Endothelial cell of umbilical vein (primary cell): ENCODE measurements at regions not wholly inside any gene's neighbourhood (a gene's known extent, or its start where the extent isn't known, plus 50 kb on each side); places are given as distances from the start of the nearest gene placed in this dataset.

Experiments
- BruUV-seq: library from RNA; stranded (reverse); fragments of 400-500 nt; replicated peaks from 2 replicates; lab custom pipeline; 2021; lab: Mats Ljungman, UMichigan
- CTCF ChIA-PET: fragments of 300-600, 350-600 bp; sonication (Branson Sonifier 250); formaldehyde crosslinking; loops from one replicate; lab custom pipeline; 2021; ENCODE audit warnings: antibody characterized with exemption, inconsistent platforms; lab: Charles Lee
- POLR2A ChIA-PET: fragments of 300-600, 350-600 bp; sonication (Branson Sonifier 250); formaldehyde crosslinking; loops from one replicate; lab custom pipeline; 2021; ENCODE audit warnings: antibody characterized with exemption, inconsistent platforms; lab: Charles Lee
- DNase-seq: peaks from one replicate; pipeline ENCODE4 v3.0.0-alpha.2; 2011; ENCODE audit warnings: low read depth, low spot score
- FAIRE-seq: peaks from 2 replicates; lab custom pipeline; 2011; peaks lifted over from hg19 to GRCh38; lab: Jason Lieb, UNC
- H2AFZ ChIP-seq: 2 replicates; pipeline ENCODE4 v1.6.0; 2012; ENCODE audit warnings: low read depth, low read length, control low read depth, inconsistent platforms
- H3K27ac ChIP-seq: 2 replicates; pipeline ENCODE4 v1.5.1; 2011; ENCODE audit warnings: low read depth, mild to moderate bottlenecking, control low read depth, low read length, moderate library complexity; ENCODE audit not compliant: insufficient read depth
- H3K27me3 ChIP-seq, 2 experiments: 2 replicates each; pipeline versions ENCODE4 v1.6.0 to v1.6.1; 2011; ENCODE audit warnings: low read length in 2 of 2, mixed read lengths in 1 of 2; ENCODE audit not compliant: control insufficient read depth in 2 of 2, insufficient read depth in 2 of 2
- H3K36me3 ChIP-seq, 2 experiments: 2 replicates in 1 of 2; 3 replicates in 1 of 2; pipeline ENCODE4 v1.5.1; 2011; ENCODE audit warnings: low read length in 2 of 2, mild to moderate bottlenecking in 1 of 2, moderate library complexity in 1 of 2; ENCODE audit not compliant: control insufficient read depth in 2 of 2, insufficient read depth in 2 of 2; ENCODE audit errors: extremely low read depth in 1 of 2
- H3K4me1 ChIP-seq: 3 replicates; pipeline ENCODE4 v1.5.1; 2011; ENCODE audit warnings: mild to moderate bottlenecking, low read length; ENCODE audit not compliant: control insufficient read depth, insufficient read depth; ENCODE audit errors: extremely low read depth
- H3K4me2 ChIP-seq: 2 replicates; pipeline ENCODE4 v1.6.1; 2011; ENCODE audit warnings: low read length, control low read depth, mixed read lengths; ENCODE audit not compliant: insufficient read depth
- H3K4me3 ChIP-seq, 3 experiments: fragments of 200-600 bp in 1 of 3; sonication (generic), shearing (Covaris generic) in 1 of 3; replicated peaks in 1 of 3; 2 replicates each; pipeline ENCODE4 v1.5.1; 2011 to 2016; ENCODE audit warnings: control low read depth in 3 of 3, low read length in 3 of 3, mild to moderate bottlenecking in 2 of 3, inconsistent platforms in 1 of 3, low read depth in 1 of 3, moderate library complexity in 1 of 3; ENCODE audit not compliant: insufficient read depth in 1 of 3
- H3K79me2 ChIP-seq: 2 replicates; pipeline ENCODE4 v1.6.0; 2012; ENCODE audit warnings: low read length, inconsistent platforms; ENCODE audit not compliant: control insufficient read depth, insufficient read depth
- H3K9ac ChIP-seq: replicated peaks from 2 replicates; pipeline ENCODE3; 2011; ENCODE audit warnings: low read length, control low read depth; ENCODE audit not compliant: insufficient read depth; ENCODE audit errors: extremely low read depth
- H3K9me1 ChIP-seq: replicated peaks from 3 replicates; pipeline ENCODE4 v1.6.0; 2011; ENCODE audit warnings: mild to moderate bottlenecking, low read length; ENCODE audit not compliant: control insufficient read depth, insufficient read depth; ENCODE audit errors: extremely low read depth
- H3K9me3 ChIP-seq: replicated peaks from 2 replicates; pipeline ENCODE4 v1.5.1; 2012; ENCODE audit warnings: low read length, inconsistent platforms; ENCODE audit not compliant: control insufficient read depth, insufficient read depth
- H4K20me1 ChIP-seq: replicated peaks from 2 replicates; pipeline ENCODE3; 2011; ENCODE audit warnings: mild to moderate bottlenecking, low read length; ENCODE audit not compliant: control insufficient read depth, insufficient read depth; ENCODE audit errors: extremely low read depth
- EZH2 ChIP-seq: IDR thresholded peaks from 2 replicates; pipeline ENCODE4 v1.6.1; 2012; ENCODE audit warnings: borderline replicate concordance, low read depth, mild to moderate bottlenecking, moderate library complexity, low read length, inconsistent platforms; ENCODE audit not compliant: severe bottlenecking
- FOS ChIP-seq: IDR thresholded peaks from 2 replicates; pipeline ENCODE4 v1.6.1; 2011; ENCODE audit warnings: mild to moderate bottlenecking, low read length, moderate library complexity, borderline replicate concordance; ENCODE audit not compliant: insufficient read depth
- GATA2 ChIP-seq: IDR thresholded peaks from 2 replicates; pipeline ENCODE4 v1.7.0; 2011; ENCODE audit warnings: low read depth, mild to moderate bottlenecking, moderate library complexity, mixed read lengths, low read length; ENCODE audit not compliant: insufficient read length, insufficient read depth
- JUN ChIP-seq: IDR thresholded peaks from 2 replicates; pipeline ENCODE4 v1.6.1; 2011; ENCODE audit warnings: borderline replicate concordance, low read depth; ENCODE audit not compliant: insufficient read length, insufficient read depth
- MYC ChIP-seq: IDR thresholded peaks from one replicate; pipeline ENCODE4 v1.6.1; 2011; ENCODE audit warnings: mild to moderate bottlenecking, low read depth, low read length
- POLR2A ChIP-seq: IDR thresholded peaks from 2 replicates; pipeline ENCODE4 v1.6.1; 2012; ENCODE audit warnings: low read depth, mild to moderate bottlenecking, control low read depth, low read length
- POLR2AphosphoS5 ChIP-seq: IDR thresholded peaks from 2 replicates; pipeline ENCODE4 v1.6.1; 2012; ENCODE audit warnings: low read depth, mild to moderate bottlenecking, control low read depth, low read length, moderate library complexity; ENCODE audit not compliant: insufficient read depth
- dilution Hi-C: fragments of 300-500 bp; cut with MboI; formaldehyde crosslinking; loops from one replicate; pipeline ENCODE4 v1.15.0; 2019; ENCODE audit warnings: low sequenced_read_pairs; ENCODE audit not compliant: extremely low pct_ligation_motif_present
- intact Hi-C: fragments of 100-400 bp; cut with micrococcal nuclease; formaldehyde crosslinking; loops from one replicate; pipeline ENCODE4 v1.10.0; 2022
- TF ChIP-seq, protein P1 (sequence below): IDR thresholded peaks from 2 replicates; pipeline ENCODE4 v1.6.1; 2011; ENCODE audit not compliant: insufficient read depth, insufficient read length
- TF ChIP-seq, protein P2 (sequence below), 2 donors: IDR thresholded peaks; 1 replicate in 1 of 2; 2 replicates in 1 of 2; pipeline ENCODE4 v1.5.1; 2011; ENCODE audit warnings: low read length in 2 of 2, mild to moderate bottlenecking in 2 of 2, moderate library complexity in 2 of 2, control low read depth in 1 of 2, inconsistent platforms in 1 of 2, low read depth in 1 of 2; ENCODE audit not compliant: insufficient read depth in 1 of 2; ENCODE audit errors: extremely low read depth in 1 of 2

DNA sequence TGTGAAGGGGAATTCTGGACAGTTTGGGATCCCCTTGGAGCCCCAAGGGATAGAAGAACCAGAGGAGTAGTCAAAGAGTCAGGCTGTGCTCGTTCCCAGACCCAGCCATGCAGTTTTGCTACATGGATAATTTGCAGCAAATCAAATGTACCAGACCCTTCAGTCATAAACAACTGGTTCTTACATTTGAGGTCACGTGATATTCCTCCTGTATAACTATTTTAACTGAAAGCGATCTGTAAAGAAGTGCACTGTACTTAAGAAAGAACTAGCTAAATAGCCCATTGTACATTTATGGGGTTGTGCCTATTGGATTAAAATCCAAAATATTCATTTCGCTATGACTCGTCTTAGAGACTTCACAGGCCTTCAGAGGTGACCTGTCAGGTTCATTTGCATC lies 550.2 kb upstream of the TENM3 start:
- DNase-seq (no peak), FAIRE-seq (no peak)
- H3K9me3 ChIP-seq, result no peaks in the 10 kb centered on the region
- H3K27ac ChIP-seq, result no peak overlapping the region
- ChIA-PET POLR2A (no interaction called here), CTCF (no interaction called here)
- no TSS peak for BruUV-seq
- no peaks in the 10 kb centered on the region for H3K27me3 ChIP-seq
- dilution Hi-C loops (no loop called here), intact Hi-C loops (no loop called here)
- TF ChIP-seq JUN, result no peak
- TF ChIP-seq FOS, result no peak
- TF ChIP-seq MYC, result no peak
- TF ChIP-seq EZH2, result no peak
- TF ChIP-seq, protein P1, sequence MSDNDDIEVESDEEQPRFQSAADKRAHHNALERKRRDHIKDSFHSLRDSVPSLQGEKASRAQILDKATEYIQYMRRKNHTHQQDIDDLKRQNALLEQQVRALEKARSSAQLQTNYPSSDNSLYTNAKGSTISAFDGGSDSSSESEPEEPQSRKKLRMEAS, result no peak
- TF ChIP-seq, protein P2, sequence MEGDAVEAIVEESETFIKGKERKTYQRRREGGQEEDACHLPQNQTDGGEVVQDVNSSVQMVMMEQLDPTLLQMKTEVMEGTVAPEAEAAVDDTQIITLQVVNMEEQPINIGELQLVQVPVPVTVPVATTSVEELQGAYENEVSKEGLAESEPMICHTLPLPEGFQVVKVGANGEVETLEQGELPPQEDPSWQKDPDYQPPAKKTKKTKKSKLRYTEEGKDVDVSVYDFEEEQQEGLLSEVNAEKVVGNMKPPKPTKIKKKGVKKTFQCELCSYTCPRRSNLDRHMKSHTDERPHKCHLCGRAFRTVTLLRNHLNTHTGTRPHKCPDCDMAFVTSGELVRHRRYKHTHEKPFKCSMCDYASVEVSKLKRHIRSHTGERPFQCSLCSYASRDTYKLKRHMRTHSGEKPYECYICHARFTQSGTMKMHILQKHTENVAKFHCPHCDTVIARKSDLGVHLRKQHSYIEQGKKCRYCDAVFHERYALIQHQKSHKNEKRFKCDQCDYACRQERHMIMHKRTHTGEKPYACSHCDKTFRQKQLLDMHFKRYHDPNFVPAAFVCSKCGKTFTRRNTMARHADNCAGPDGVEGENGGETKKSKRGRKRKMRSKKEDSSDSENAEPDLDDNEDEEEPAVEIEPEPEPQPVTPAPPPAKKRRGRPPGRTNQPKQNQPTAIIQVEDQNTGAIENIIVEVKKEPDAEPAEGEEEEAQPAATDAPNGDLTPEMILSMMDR (IDR thresholded peaks at IDR 0.05; ENCODE audit: extremely low read depth in 1 of 2, insufficient read depth in 1 of 2, low read depth in 1 of 2, low read length in 2 of 2), result no peak
- TF ChIP-seq POLR2A, result no peak
- no peak for TF ChIP-seq POLR2AphosphoS5
- TF ChIP-seq GATA2, result no peak
- no peaks in the 10 kb centered on the region for H3K36me3 ChIP-seq
- H3K4me3 ChIP-seq, result no peak overlapping the region
- no peaks in the 10 kb centered on the region for H3K79me2 ChIP-seq
- no peaks in the 10 kb centered on the region for H3K9me1 ChIP-seq
- H2AFZ ChIP-seq, result no peak overlapping the region
- H3K4me2 ChIP-seq, result no peak overlapping the region
- no peak overlapping the region for H3K9ac ChIP-seq
- no peaks in the 10 kb centered on the region for H3K4me1 ChIP-seq
- H4K20me1 ChIP-seq, result no peaks in the 10 kb centered on the region
